Activated T-helper 2 cell treated with anti-CD3 and anti-CD28 coated beads, Interferon-gamma antibody, Interleukin-2, Interleukin-4, amounts not matched to agents 10 μg/mL and 5 μg/mL and 100 μg/mL, durations not matched to agents 14 hours and 24 hours and 36 hours (primary cell): ENCODE measurements at regions not wholly inside any gene's neighbourhood (a gene's known extent, or its start where the extent isn't known, plus 50 kb on each side); places are given as distances from the start of the nearest gene placed in this dataset.

Experiments used
- DNase-seq: peaks from one replicate; pipeline ENCODE4 v3.0.0; 2021; ENCODE audit warnings: low spot score
- H3K27ac Mint-ChIP-seq: one replicate; pipeline ENCODE4 v1.8.0; 2021; ENCODE audit warnings: mixed read lengths
- H3K27me3 Mint-ChIP-seq: one replicate; pipeline ENCODE4 v1.8.0; 2021; ENCODE audit warnings: low read depth, mixed read lengths
- H3K36me3 Mint-ChIP-seq: one replicate; pipeline ENCODE4 v1.8.0; 2021; ENCODE audit warnings: low read depth, mixed read lengths
- H3K4me1 Mint-ChIP-seq: one replicate; pipeline ENCODE4 v1.8.0; 2021; ENCODE audit warnings: low read depth, mixed read lengths
- H3K4me3 Mint-ChIP-seq: one replicate; pipeline ENCODE4 v1.8.0; 2021; ENCODE audit warnings: low read depth, mild to moderate bottlenecking, moderate library complexity, mixed read lengths
- H3K9me3 Mint-ChIP-seq: one replicate; pipeline ENCODE4 v1.8.0; 2021; ENCODE audit warnings: mixed read lengths
- intact Hi-C: fragments of 100-400 bp; cut with micrococcal nuclease; formaldehyde crosslinking; loops from one replicate; pipeline ENCODE4 v1.15.1; 2023

- DNase-seq = no peak
- Mint-ChIP-seq H3K27me3 (peaks cover 7% of the 10 kb centered on the region), H3K4me3 (no peak overlapping the region), H3K36me3 (no peaks in the 10 kb centered on the region), H3K27ac (no peak overlapping the region), H3K9me3 (no peaks in the 10 kb centered on the region), H3K4me1 (no peaks in the 10 kb centered on the region)
- intact Hi-C loops = loop anchor here (10.0 kb wide), 1 partner anchor 435 kb away; no protein-coding TSS in a partner anchor
Observed at GRCh38 chr19:30659638-30660037, 287.5 kb downstream of the ZNF536 start.

- no peak for DNase-seq
- no peaks in the 10 kb centered on the region for H3K27me3 Mint-ChIP-seq
- H3K36me3 Mint-ChIP-seq = no peaks in the 10 kb centered on the region
- intact Hi-C loops = loop anchor here (10.0 kb wide), 1 partner anchor 432 kb away; no protein-coding TSS in a partner anchor
- no peaks in the 10 kb centered on the region for H3K9me3 Mint-ChIP-seq
- no peaks in the 10 kb centered on the region for H3K4me1 Mint-ChIP-seq
- no peak overlapping the region for H3K27ac Mint-ChIP-seq
- no peak overlapping the region for H3K4me3 Mint-ChIP-seq
Observed at GRCh38 chr19:30656520-30657100, 284.4 kb downstream of the ZNF536 start.

DNA sequence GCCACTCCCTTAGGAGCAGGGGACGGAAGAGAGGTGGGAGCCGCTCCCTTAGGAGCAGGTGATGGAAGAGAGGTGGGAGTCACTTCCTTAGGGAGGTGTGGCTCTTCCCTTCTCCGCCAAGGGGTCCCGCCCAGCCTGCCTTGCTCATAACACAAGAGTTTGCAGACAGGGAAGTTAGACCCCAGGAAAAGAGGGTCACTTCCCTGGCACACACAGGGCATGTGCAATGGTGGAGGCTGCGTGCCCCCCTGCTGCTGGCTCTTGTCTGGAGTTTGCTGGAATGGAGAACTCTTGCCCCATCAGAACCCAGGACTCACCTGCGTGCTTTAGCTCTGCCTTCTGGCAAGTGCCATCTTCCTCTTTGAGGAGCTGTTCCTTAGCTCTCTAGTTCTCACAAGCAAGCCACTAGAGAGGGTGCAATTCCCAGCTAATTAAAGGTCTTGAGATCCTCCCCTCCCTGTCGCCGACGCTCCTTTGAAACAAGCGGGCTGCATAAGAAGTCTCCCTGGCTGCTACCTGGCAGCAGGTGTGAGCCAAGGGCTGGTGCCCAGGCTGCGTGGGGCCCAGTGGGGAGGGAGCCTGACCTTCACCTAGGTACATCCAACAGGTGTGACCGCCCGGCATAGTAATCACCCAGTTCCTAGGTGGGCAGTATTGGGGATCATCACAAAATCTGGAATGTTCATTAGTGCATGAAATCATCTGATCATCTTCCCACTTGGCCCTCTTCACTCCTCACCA lies 281.6 kb downstream of the ZNF536 start:
- no peaks in the 10 kb centered on the region for H3K27me3 Mint-ChIP-seq
- intact Hi-C loops = loop anchor here (10.0 kb wide), 1 partner anchor 429 kb away; no protein-coding TSS in a partner anchor

GRCh38 chr19:30652751-30653150 lies 280.6 kb downstream of the ZNF536 start:
- intact Hi-C loops = loop anchor here (10.0 kb wide), 1 partner anchor 428 kb away; no protein-coding TSS in a partner anchor
- no peaks in the 10 kb centered on the region for H3K9me3 Mint-ChIP-seq
- H3K4me3 Mint-ChIP-seq = no peak overlapping the region
- no peak overlapping the region for H3K27ac Mint-ChIP-seq
- no peaks in the 10 kb centered on the region for H3K27me3 Mint-ChIP-seq
- H3K36me3 Mint-ChIP-seq = no peaks in the 10 kb centered on the region
- H3K4me1 Mint-ChIP-seq = no peaks in the 10 kb centered on the region
- DNase-seq = no peak

More for the DNA sequence above, 281.6 kb downstream of the ZNF536 start:
- Mint-ChIP-seq H3K4me1 (no peaks in the 10 kb centered on the region), H3K27ac (no peak overlapping the region), H3K36me3 (no peaks in the 10 kb centered on the region), H3K4me3 (no peak overlapping the region), H3K9me3 (no peaks in the 10 kb centered on the region)
- no peak for DNase-seq

- no peak for DNase-seq
- Mint-ChIP-seq H3K9me3 (no peaks in the 10 kb centered on the region), H3K27me3 (no peaks in the 10 kb centered on the region), H3K36me3 (no peaks in the 10 kb centered on the region), H3K4me1 (no peaks in the 10 kb centered on the region), H3K4me3 (no peak overlapping the region), H3K27ac (no peak overlapping the region)
- intact Hi-C loops = loop anchor here (10.0 kb wide), 1 partner anchor 427 kb away; no protein-coding TSS in a partner anchor
Observed at GRCh38 chr19:30651691-30652090, 279.5 kb downstream of the ZNF536 start.

GRCh38 chr19:30651066-30651465 lies 278.9 kb downstream of the ZNF536 start:
- Mint-ChIP-seq H3K36me3 (no peaks in the 10 kb centered on the region), H3K4me3 (no peak overlapping the region), H3K9me3 (no peaks in the 10 kb centered on the region), H3K27me3 (no peaks in the 10 kb centered on the region), H3K27ac (no peak overlapping the region), H3K4me1 (no peaks in the 10 kb centered on the region)
- intact Hi-C loops = loop anchor here (10.0 kb wide), 1 partner anchor 426 kb away; no protein-coding TSS in a partner anchor
- no peak for DNase-seq

DNA sequence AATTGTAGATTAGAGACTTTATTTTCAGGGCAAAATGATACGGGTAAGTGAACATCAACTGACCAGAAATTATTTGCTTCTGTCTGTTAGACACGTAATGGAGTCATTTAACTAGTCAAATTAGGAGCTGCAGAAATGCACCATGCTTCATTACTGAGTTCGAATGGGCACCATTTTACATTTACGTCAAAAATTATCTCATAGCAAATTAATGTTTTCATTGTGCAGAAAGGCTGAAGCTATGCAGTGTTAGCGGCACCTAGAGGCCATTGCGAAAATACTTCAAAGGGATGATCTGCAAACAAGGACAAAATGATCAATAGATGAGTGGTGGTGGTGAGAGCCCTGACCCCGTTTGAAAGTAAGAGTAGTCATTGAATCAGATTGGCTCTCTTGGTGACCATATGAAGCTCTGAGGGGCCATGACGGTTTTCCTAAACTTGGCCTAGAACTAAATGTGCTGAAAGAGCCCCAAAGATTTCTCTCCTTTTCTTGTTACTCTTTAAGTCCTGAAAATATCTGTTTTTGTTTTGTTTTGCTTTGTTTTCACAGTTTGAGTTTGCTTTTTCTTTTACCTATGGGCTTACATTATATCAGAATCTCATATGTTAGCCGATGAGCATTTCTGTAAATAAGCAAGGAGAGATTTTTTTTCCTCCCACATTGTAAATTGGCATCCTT lies 277.9 kb downstream of the ZNF536 start:
- Mint-ChIP-seq H3K27ac (no peak overlapping the region), H3K27me3 (no peaks in the 10 kb centered on the region), H3K4me1 (no peaks in the 10 kb centered on the region), H3K4me3 (no peak overlapping the region), H3K36me3 (no peaks in the 10 kb centered on the region), H3K9me3 (no peaks in the 10 kb centered on the region)
- intact Hi-C loops = loop anchor here (10.0 kb wide), 1 partner anchor 425 kb away; no protein-coding TSS in a partner anchor
- DNase-seq = peak; percentile 18

GRCh38 chr19:30648866-30649862 lies 277.0 kb downstream of the ZNF536 start:
- H3K9me3 Mint-ChIP-seq = no peaks in the 10 kb centered on the region
- no peak overlapping the region for H3K4me3 Mint-ChIP-seq
- no peaks in the 10 kb centered on the region for H3K4me1 Mint-ChIP-seq
- no peak overlapping the region for H3K27ac Mint-ChIP-seq
- no peak for DNase-seq
- no peaks in the 10 kb centered on the region for H3K27me3 Mint-ChIP-seq
- H3K36me3 Mint-ChIP-seq = no peaks in the 10 kb centered on the region
- intact Hi-C loops = no loop called here

- Mint-ChIP-seq H3K27me3 (no peaks in the 10 kb centered on the region), H3K4me3 (no peak overlapping the region), H3K4me1 (no peaks in the 10 kb centered on the region), H3K27ac (no peak overlapping the region), H3K9me3 (no peaks in the 10 kb centered on the region), H3K36me3 (no peaks in the 10 kb centered on the region)
- no peak for DNase-seq
- intact Hi-C loops = no loop called here
Observed at GRCh38 chr19:30647891-30648720, 275.9 kb downstream of the ZNF536 start.

DNA sequence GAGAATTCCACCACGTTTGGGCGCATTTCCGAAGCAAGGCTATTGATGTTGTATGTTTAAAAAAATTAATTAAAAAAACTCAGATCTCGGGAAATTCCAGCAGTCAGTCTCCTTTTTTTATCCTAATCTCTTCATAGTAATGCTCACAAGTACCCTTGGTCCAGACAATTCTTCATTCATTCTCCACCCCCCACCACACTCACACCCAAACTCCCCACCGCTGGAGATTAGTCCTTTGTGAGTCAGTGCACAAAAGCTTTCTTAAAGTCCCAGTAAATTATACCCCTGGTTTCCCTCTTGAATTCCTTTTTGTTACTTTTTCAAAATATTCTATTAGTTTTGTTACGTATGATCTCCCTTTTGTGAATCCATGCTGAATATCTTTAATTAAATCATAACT lies 274.6 kb downstream of the ZNF536 start:
- DNase-seq = no peak
- no peaks in the 10 kb centered on the region for H3K27me3 Mint-ChIP-seq
- no peak overlapping the region for H3K4me3 Mint-ChIP-seq
- H3K9me3 Mint-ChIP-seq = no peaks in the 10 kb centered on the region
- no peaks in the 10 kb centered on the region for H3K4me1 Mint-ChIP-seq
- H3K27ac Mint-ChIP-seq = no peak overlapping the region
- intact Hi-C loops = no loop called here
- H3K36me3 Mint-ChIP-seq = no peaks in the 10 kb centered on the region

DNA sequence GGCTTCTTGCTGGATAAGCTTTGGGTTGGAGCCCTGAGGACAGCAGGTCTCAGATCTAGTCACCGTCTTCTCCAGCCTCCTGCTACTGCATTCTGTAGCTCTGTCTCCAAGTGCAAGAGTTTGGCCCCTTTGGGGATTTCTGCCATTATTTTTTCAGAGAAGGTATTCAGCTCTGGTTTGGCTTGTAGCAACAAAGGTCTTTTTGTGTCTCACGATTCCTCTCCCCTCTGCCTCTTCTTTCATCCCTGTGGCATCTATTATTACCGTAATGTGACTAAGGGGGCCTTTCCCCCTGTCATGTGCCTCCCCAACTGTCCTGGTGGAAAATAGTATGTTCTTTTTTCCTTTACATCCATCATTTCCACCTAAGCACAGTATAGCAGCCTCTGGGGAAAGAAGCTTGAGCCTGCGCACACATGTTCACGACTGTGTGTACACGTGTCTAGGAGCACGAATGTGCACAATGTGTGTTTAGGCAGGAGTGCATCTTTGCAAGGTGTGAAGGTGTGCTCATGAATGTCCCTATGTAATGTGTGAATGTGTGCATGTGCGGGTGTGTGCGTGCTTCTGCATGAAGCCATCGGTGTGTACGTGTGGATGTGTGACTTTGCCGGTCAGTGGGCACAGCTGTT lies 273.9 kb downstream of the ZNF536 start:
- Mint-ChIP-seq H3K9me3 (no peaks in the 10 kb centered on the region), H3K4me1 (no peaks in the 10 kb centered on the region), H3K27me3 (no peaks in the 10 kb centered on the region), H3K4me3 (no peak overlapping the region), H3K36me3 (no peaks in the 10 kb centered on the region), H3K27ac (no peak overlapping the region)
- intact Hi-C loops = no loop called here
- no peak for DNase-seq
